Activated CD4-positive, alpha-beta T cell treated with anti-CD3 and anti-CD28 coated beads, Interleukin-2, amount 50 U/mL, for 24 hours (primary cell): ENCODE measurements at regions not wholly inside any gene's neighbourhood (a gene's known extent, or its start where the extent isn't known, plus 50 kb on each side); places are given as distances from the start of the nearest gene placed in this dataset.
"Not testable (repeated sequence)": the region's sequence is repeated elsewhere in the genome, so short reads cannot be mapped to it uniquely, and the experiment has no call there.

ENCODE experiments used
- DNase-seq, 2 donors: peaks; one replicate each; pipeline ENCODE4 v3.0.0-alpha.2; 2020; ENCODE audit warnings: low read depth in 1 of 2, low spot score in 1 of 2

- DNase-seq: peak; percentile 75 to 92
Measured at GRCh38 chr6:27132532-27133280, 114.8 kb upstream of the PRSS16 start.

- peak; percentile 18 to 47 for DNase-seq
Measured at GRCh38 chr6:27133281-27134227, 113.9 kb upstream of the PRSS16 start.

- no peak for DNase-seq
Measured at GRCh38 chr6:27135087-27135657, 112.3 kb upstream of the PRSS16 start.

GRCh38 chr6:27136077-27136644 lies 111.3 kb upstream of the PRSS16 start:
- DNase-seq: no peak

- no peak for DNase-seq
Measured at GRCh38 chr6:27136978-27137814, 110.3 kb upstream of the PRSS16 start.

DNA sequence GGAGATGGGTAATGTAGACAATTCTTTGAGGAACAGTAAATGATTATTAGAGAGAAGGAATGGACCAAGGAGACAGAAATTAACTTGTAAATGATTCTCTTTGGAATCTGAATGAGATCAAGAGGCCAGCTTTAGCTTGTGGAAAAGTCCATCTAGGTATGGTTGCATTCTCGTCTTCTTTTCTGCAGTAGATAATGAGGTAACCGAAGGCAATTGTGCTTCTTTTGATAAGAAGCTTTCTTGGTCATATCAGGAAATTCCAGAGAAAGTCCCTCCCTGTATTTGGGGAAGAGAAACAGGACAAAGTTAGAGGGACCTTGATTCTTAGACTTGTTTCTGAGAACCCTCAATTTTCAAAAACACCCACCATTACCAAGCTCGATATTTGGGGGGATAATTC lies 109.1 kb upstream of the PRSS16 start:
- no peak for DNase-seq

DNA sequence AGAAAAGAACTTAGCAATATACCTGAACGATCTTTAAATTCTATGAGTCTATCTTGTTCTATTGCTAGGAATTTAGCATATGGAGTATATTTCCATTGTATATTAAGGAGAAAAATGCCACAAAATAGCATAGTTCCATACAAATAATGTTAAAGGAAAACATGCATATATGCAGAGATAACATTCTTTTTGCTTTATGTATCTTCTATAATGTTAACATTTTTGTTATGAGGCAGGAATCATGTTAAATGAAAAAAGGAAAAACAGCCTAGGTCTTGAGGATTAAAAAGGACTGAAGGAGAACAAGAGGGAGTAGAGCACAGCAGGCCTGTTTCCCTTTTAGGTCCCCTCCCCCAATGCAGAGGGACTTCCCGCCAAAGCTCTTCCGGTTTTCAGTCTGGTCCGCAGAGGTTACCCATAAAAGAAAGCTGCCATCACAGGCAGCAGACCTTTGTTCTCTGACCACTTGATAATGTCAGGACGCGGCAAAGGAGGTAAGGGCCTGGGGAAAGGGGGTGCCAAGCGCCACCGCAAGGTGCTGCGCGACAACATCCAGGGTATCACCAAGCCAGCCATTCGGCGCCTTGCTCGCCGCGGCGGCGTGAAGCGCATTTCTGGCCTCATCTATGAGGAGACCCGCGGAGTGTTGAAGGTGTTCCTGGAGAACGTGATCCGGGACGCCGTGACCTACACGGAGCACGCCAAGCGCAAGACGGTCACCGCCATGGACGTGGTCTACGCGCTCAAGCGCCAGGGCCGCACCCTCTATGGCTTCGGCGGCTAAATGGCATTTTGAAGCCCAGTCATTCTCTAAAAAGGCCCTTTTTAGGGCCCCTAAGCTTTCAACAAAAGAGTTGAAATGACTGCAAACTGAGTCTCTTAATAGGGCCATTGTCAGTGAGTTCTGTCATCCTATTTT lies 108.4 kb upstream of the PRSS16 start:
- DNase-seq: peak; percentile 43 to 75

GRCh38 chr6:27139756-27140579 lies 107.5 kb upstream of the PRSS16 start:
- DNase-seq: no peak

- no peak for DNase-seq
Measured at GRCh38 chr6:27140999-27141528, 106.4 kb upstream of the PRSS16 start.

GRCh38 chr6:27141529-27142015 lies 105.9 kb upstream of the PRSS16 start:
- DNase-seq: no peak

DNA sequence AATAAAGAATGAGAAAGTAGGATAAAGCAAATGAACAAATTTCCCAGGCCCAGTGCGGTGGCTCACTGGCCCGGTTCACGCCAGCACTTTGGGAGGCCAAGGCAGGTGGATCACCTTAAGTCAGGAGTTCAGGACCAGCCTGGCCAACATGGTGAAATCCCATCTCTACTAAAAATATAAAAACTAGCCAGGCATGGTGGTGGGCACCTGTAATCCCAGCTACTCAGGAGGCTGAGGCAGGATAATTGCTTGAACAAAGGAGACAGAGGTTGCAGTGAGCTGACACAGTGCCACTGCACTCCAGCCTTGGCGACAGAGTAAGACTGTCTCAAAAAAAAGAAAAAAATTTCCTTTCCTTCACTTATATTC lies 104.5 kb upstream of the PRSS16 start:
- not testable (repeated sequence) for DNase-seq

DNA sequence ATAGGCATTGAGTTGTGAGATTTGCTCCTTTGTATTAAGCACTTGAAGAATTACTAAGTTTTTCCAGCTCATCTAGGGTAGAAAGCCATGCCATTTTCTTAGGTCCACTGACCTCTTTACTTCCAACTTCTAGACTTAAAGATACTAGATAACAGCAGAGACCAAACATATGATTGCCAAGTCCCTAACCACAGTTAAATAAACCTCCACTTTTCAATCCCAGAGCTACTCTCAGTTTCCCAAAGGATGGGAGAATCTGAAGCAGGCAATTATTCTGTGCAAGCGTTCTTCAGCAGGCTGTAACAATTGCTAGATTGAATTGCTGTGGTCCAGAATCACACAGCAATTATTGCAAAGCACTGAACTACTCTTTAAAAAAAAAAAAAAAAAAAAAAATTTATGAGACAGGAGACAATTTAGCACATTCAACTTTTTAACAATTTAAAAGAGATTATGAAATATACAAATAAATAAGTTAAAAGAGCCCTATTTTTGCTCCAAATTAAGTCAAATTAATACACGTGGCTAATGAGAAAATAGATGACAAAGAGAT lies 104.0 kb upstream of the PRSS16 start:
- no peak for DNase-seq

DNA sequence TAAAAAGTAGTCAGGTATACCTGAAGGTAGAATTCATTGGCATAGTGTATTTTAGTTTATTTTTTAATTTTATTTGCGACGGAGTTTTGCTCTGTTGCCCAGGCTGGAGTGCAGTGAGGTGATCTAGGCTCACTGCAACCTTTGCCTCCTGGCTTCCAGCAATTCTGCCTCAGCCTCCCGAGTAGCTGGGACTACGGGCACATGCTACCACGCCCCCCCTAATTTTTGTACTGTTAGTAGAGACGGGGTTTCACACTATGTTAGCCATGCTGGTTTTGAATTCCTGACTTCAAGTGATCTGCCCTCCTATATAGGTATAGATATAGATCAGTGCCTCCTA lies 102.8 kb upstream of the PRSS16 start:
- no peak for DNase-seq

- DNase-seq: peak in 1 of 2 donors; percentile 76
Measured at GRCh38 chr6:27145731-27146455, 101.6 kb upstream of the PRSS16 start.

DNA sequence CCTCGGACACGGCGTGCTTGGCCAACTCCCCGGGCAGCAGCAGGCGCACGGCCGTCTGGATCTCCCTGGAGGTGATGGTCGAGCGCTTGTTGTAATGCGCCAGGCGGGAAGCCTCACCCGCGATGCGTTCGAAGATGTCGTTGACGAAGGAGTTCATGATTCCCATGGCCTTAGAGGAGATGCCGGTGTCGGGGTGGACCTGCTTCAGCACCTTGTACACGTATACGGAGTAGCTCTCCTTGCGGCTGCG lies 101.1 kb upstream of the PRSS16 start:
- not testable (repeated sequence) for DNase-seq

GRCh38 chr6:27146706-27147505 lies 100.6 kb upstream of the PRSS16 start:
- peak; percentile 71 to 81 for DNase-seq

- no peak for DNase-seq
Measured at GRCh38 chr6:27148404-27148795, 99.1 kb upstream of the PRSS16 start.
